Left ventricle myocardium inferior (tissue), 1 donor: ENCODE measurements at regions not wholly inside any gene's neighbourhood (a gene's known extent, or its start where the extent isn't known, plus 50 kb on each side); places are given as distances from the start of the nearest gene placed in this dataset.

Source experiments
- DNase-seq: peaks from one replicate; pipeline ENCODE4 v3.0.0-alpha.2; 2020
- H3K27ac ChIP-seq: fragments of 200-600 bp; replicated peaks from 2 replicates; pipeline ENCODE4 v1.8.0; 2021
- H3K27me3 ChIP-seq: fragments of 200-600 bp; 2 replicates; pipeline ENCODE4 v1.8.0; 2021; ENCODE audit warnings: low read depth
- H3K36me3 ChIP-seq: fragments of 200-600 bp; 2 replicates; pipeline ENCODE4 v1.8.0; 2021
- H3K4me1 ChIP-seq: fragments of 200-600 bp; 2 replicates; pipeline ENCODE4 v1.8.0; 2021
- H3K4me3 ChIP-seq: fragments of 200-600 bp; 2 replicates; pipeline ENCODE4 v1.8.0; 2021; ENCODE audit warnings: mild to moderate bottlenecking, moderate library complexity
- H3K9me3 ChIP-seq: fragments of 200-600 bp; replicated peaks from 2 replicates; pipeline ENCODE4 v1.8.0; 2021
- intact Hi-C: fragments of 100-400 bp; cut with micrococcal nuclease; formaldehyde crosslinking; loops from one replicate; pipeline ENCODE4 v1.11.0; 2022
- TF ChIP-seq, protein P1 (sequence below): fragments of 200-600 bp; IDR thresholded peaks from 2 replicates; pipeline ENCODE4 v1.8.0; 2021; ENCODE audit warnings: antibody characterized with exemption, mild to moderate bottlenecking, borderline replicate concordance
- donor health status: DM: no; HTN: yes; CAD: no; lungs with severe emphysema.

DNA sequence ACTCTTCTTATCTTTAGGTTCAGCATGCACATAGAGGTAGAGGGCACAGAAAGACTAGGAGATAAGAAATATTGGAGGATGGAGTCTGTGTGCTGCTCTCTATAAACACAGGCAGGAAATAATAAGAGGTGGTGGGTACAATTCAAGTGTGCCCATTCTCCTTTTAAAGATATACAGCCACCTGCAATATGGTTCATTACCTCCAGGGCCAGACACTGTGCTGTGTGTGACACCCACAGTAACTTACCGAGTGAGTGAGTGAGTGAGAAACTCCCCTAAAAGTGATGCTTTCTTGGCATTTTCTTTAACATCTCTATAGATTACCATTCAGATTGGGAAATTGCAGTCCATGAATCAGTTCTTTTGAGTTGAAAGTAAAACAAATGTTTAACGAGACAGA is 311.8 kb upstream of the KCNN2 start:
- peaks cover 6% of the 10 kb centered on the region for H3K27me3 ChIP-seq
- H3K4me3 ChIP-seq: no peak overlapping the region
- H3K27ac ChIP-seq: no peak overlapping the region
- DNase-seq: no peak
- peaks cover 9% of the 10 kb centered on the region for H3K4me1 ChIP-seq
- TF ChIP-seq, protein P1, sequence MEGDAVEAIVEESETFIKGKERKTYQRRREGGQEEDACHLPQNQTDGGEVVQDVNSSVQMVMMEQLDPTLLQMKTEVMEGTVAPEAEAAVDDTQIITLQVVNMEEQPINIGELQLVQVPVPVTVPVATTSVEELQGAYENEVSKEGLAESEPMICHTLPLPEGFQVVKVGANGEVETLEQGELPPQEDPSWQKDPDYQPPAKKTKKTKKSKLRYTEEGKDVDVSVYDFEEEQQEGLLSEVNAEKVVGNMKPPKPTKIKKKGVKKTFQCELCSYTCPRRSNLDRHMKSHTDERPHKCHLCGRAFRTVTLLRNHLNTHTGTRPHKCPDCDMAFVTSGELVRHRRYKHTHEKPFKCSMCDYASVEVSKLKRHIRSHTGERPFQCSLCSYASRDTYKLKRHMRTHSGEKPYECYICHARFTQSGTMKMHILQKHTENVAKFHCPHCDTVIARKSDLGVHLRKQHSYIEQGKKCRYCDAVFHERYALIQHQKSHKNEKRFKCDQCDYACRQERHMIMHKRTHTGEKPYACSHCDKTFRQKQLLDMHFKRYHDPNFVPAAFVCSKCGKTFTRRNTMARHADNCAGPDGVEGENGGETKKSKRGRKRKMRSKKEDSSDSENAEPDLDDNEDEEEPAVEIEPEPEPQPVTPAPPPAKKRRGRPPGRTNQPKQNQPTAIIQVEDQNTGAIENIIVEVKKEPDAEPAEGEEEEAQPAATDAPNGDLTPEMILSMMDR: no peak
- intact Hi-C loops: no loop called here
- no peaks in the 10 kb centered on the region for H3K36me3 ChIP-seq
- no peaks in the 10 kb centered on the region for H3K9me3 ChIP-seq

DNA sequence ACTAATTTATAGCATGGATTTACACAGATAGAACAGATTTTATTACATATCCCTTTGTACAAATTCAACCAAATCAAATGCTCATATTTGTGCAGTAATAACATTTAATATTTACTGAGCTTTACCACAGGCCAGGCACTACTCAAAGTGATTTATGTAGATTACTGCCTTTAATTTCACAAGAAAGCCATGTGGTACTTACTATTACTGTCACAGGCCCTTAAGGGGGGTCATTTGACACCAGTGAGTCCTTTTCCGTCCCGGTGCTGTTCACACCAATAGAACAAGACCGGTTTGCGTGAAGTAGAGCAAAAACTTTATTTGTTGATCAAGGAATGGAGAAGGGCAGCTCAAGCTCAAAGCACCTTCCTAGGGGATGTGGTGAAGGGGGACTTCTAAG is 308.5 kb upstream of the KCNN2 start:
- H3K4me1 ChIP-seq: peaks cover 22% of the 10 kb centered on the region
- no peaks in the 10 kb centered on the region for H3K36me3 ChIP-seq
- no peak overlapping the region for H3K4me3 ChIP-seq
- peaks cover 12% of the 10 kb centered on the region for H3K27me3 ChIP-seq
- TF ChIP-seq, protein P1: no peak
- H3K9me3 ChIP-seq: no peaks in the 10 kb centered on the region
- no peak for DNase-seq
- no peak overlapping the region for H3K27ac ChIP-seq
- intact Hi-C loops: no loop called here

DNA sequence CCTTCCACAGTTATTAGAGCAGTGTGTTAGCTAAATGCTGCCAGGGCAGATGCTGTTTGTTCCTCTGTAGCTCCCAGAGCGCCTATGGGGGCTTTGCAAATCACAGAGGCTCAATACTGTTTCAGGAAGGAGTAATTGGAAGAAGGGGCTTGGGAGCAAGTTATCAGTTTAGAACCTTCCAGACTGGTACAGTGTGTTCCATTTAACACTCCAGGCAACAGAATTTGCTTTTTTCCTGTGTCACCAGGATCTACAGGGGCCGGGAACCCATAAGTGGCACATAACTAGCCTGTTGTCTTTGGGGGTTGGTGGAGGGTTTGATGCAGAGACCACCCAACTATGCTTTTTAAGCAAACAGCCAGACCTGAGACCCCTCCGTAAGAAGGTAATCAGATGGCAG is 307.3 kb upstream of the KCNN2 start:
- H3K4me3 ChIP-seq: peak overlapping the region; percentile 71
- no peak for DNase-seq
- intact Hi-C loops: no loop called here
- peaks cover 12% of the 10 kb centered on the region for H3K27me3 ChIP-seq
- TF ChIP-seq, protein P1: no peak
- H3K9me3 ChIP-seq: no peaks in the 10 kb centered on the region
- peaks cover 22% of the 10 kb centered on the region for H3K4me1 ChIP-seq
- no peaks in the 10 kb centered on the region for H3K36me3 ChIP-seq
- no peak overlapping the region for H3K27ac ChIP-seq

DNA sequence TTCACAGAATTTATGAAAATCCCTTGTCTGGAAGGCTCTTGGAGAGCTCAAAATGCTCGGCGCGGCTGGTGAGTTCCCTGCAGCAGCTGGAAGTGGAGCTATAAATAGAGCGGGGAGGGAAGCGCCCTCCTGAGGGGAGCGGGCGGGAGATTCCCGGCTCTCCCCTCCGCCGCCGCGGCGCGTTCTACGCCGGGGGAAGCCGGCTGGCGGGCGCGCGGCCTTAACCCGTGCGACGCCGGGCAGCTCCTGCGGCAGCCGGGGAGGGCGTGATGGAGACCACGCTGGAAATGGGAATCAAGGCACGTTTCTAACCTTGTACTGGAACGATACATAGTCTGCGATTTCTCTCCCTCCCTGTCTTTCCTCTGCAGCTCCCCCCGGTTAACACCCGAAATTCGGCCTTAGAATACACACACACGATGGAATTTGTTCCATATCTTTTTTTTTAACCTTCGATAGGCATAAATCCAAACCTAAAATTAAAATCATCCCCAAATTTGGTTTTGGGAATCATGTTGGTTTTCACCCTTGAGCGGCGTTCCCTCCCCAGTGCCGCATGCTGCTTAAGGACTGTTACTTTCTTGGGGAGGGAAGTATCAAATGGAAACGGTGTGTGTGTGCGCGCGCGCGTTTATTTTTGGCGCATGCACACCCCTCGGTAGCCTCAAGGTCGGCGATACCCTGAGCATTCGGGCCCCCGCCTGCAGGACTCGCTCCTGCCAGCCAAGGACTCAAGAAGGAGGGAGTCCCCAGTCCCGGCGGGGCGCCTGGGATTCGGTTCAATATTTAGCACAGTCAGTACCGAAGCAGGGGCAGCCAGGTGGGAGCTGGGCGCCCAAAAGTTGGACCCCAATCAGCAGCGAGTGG is 306.3 kb upstream of the KCNN2 start:
- intact Hi-C loops: no loop called here
- Histone ChIP-seq H3K4me3 (peak overlapping the region; percentile 71), H3K27me3 (peaks cover 12% of the 10 kb centered on the region), H3K4me1 (peaks cover 22% of the 10 kb centered on the region), H3K9me3 (no peaks in the 10 kb centered on the region), H3K27ac (peak overlapping the region; percentile 62), H3K36me3 (no peaks in the 10 kb centered on the region)
- TF ChIP-seq, protein P1: no peak
- DNase-seq: peak; percentile 58

DNA sequence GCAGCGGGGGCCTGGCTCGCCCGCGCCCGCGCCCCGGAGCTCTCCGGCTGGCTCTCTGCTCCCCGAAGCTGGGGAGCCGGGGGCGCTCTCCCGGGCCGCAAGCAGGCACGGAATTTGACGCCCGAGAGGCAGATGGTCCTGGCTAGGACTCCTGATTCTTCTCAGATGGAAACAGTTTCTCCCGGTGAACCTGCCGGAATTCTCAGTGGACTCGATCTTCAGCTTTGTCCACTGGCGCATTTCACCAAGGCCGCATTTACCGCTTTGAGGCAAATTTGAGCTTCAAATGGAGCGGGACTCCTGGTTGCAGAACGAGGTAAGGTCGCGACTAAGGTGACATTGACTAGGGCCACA is 305.7 kb upstream of the KCNN2 start:
- Histone ChIP-seq H3K27ac (peak overlapping the region; percentile 62), H3K4me3 (peak overlapping the region; percentile 71), H3K27me3 (peaks cover 12% of the 10 kb centered on the region), H3K4me1 (peaks cover 22% of the 10 kb centered on the region), H3K36me3 (no peaks in the 10 kb centered on the region), H3K9me3 (no peaks in the 10 kb centered on the region)
- TF ChIP-seq, protein P1: no peak
- no peak for DNase-seq
- intact Hi-C loops: no loop called here
